Ovary (tissue), 7 donors: ENCODE measurements at regions not wholly inside any gene's neighbourhood (a gene's known extent, or its start where the extent isn't known, plus 50 kb on each side); places are given as distances from the start of the nearest gene placed in this dataset.

Source experiments
- DNase-seq, 5 donors: peaks; one replicate each; pipeline ENCODE4 v3.0.0-alpha.2; 2019 to 2020
- H3K27ac ChIP-seq, 2 donors: fragments of 200-600 bp; one replicate each; pipeline versions ENCODE4 v1.5.1 to v1.8.0; 2019 to 2022
- H3K27me3 ChIP-seq: fragments of 200-600 bp; one replicate; pipeline ENCODE4 v1.8.0; 2022
- H3K36me3 ChIP-seq: fragments of 200-600 bp; sonication (generic); one replicate; pipeline ENCODE4 v1.5.1; 2019
- H3K4me1 ChIP-seq: one replicate; pipeline ENCODE4 v1.8.1; 2013; ENCODE audit warnings: mild to moderate bottlenecking, moderate library complexity; ENCODE audit not compliant: insufficient read depth
- H3K4me3 ChIP-seq: fragments of 200-600 bp; sonication (generic); one replicate; pipeline ENCODE4 v1.5.1; 2017
- H3K9me3 ChIP-seq, 2 donors: fragments of 200-600 bp in 1 of 2; sonication (generic) in 1 of 2; one replicate each; pipeline versions ENCODE4 v1.5.1 to v1.8.1; 2013 to 2019; ENCODE audit warnings: mild to moderate bottlenecking in 1 of 2, moderate library complexity in 1 of 2
- CTCF ChIP-seq, 3 donors: fragments of 450-650 bp in 2 of 3; fragments of 200-600 bp in 1 of 3; IDR thresholded peaks; one replicate each; pipeline versions ENCODE4 v1.5.1 to v1.8.0; 2016 to 2022; ENCODE audit warnings: antibody characterized with exemption in 3 of 3, mild to moderate bottlenecking in 1 of 3
- EP300 ChIP-seq: sonication (generic); formaldehyde crosslinking; IDR thresholded peaks from one replicate; pipeline ENCODE4 v1.6.1; 2017; ENCODE audit warnings: antibody characterized with exemption
- POLR2A ChIP-seq: fragments of 450-650 bp; IDR thresholded peaks from one replicate; pipeline ENCODE4 v1.6.1; 2017; ENCODE audit warnings: antibody characterized with exemption, mild to moderate bottlenecking, moderate library complexity
- WGBS, 3 donors: extraction: QIAGEN DNeasy Blood & Tissue Kit in 1 of 3; methylation state at CpG; one replicate each; pipeline versions ENCODE4 v1.1.5 to v1.1.7; 2013 to 2017; 5-methylcytosine and 5-hydroxymethylcytosine counted together
- intact Hi-C, 4 donors: fragments of 100-400 bp; cut with DNase I; formaldehyde crosslinking; loops; one replicate each; pipeline versions ENCODE4 v1.11.0 to v1.15.1; 2022 to 2023
- donor health status: DM: no; HTN: no; CAD: no; lungs with moderate emphysema.
- donor health status: DM: no; HTN: no; CAD: no.
- donor health status: Bipolar disorder and iron deficiency.
- donor health status: DM: no; HTN: no; CAD: no.
- donor health status: DM: yes; HTN: yes; CAD: no.

- Histone ChIP-seq H3K4me1 (no peaks in the 10 kb centered on the region), H3K27ac (no peak overlapping the region), H3K27me3 (no peaks in the 10 kb centered on the region), H3K4me3 (no peak overlapping the region), H3K36me3 (no peaks in the 10 kb centered on the region), H3K9me3 (no peaks in the 10 kb centered on the region)
- no peak for DNase-seq
- TF ChIP-seq POLR2A (no peak), EP300 (no peak), CTCF (IDR thresholded peaks at IDR 0.05) (no peak)
- 90 to 95% (median 93%) methylated on average over 1 of the region's 1 CpG for WGBS, 3 donors
- intact Hi-C loops: no loop called here
These were observed 417.0 kb upstream of the JAG1 start for GRCh38 chr20:11090751-11091150.

- TF ChIP-seq CTCF (IDR thresholded peaks at IDR 0.05) (no peak), EP300 (no peak), POLR2A (no peak)
- H3K4me1 ChIP-seq: no peaks in the 10 kb centered on the region
- no peak for DNase-seq
- no peak overlapping the region for H3K4me3 ChIP-seq
- 90 to 98% (median 95%) methylated on average over 1 of the region's 1 CpG for WGBS, 3 donors
- H3K27ac ChIP-seq: no peak overlapping the region
- no peaks in the 10 kb centered on the region for H3K36me3 ChIP-seq
- no peaks in the 10 kb centered on the region for H3K27me3 ChIP-seq
- intact Hi-C loops: no loop called here
- no peaks in the 10 kb centered on the region for H3K9me3 ChIP-seq
These were observed 417.7 kb upstream of the JAG1 start for GRCh38 chr20:11091511-11091910.

- DNase-seq: no peak
- Histone ChIP-seq H3K36me3 (no peaks in the 10 kb centered on the region), H3K9me3 (no peaks in the 10 kb centered on the region), H3K4me3 (no peak overlapping the region), H3K4me1 (no peaks in the 10 kb centered on the region), H3K27ac (no peak overlapping the region), H3K27me3 (no peaks in the 10 kb centered on the region)
- intact Hi-C loops: no loop called here
- WGBS, 3 donors: 97 to 100% (median 97%) methylated on average over 1 of the region's 1 CpG
- TF ChIP-seq POLR2A: no peak
- TF ChIP-seq CTCF (IDR thresholded peaks at IDR 0.05): no peak
- no peak for TF ChIP-seq EP300
These were observed 418.4 kb upstream of the JAG1 start for GRCh38 chr20:11092151-11092550.

- Histone ChIP-seq H3K9me3 (no peaks in the 10 kb centered on the region), H3K4me1 (no peaks in the 10 kb centered on the region), H3K27ac (no peak overlapping the region), H3K27me3 (no peaks in the 10 kb centered on the region), H3K4me3 (no peak overlapping the region), H3K36me3 (no peaks in the 10 kb centered on the region)
- WGBS, 3 donors: 97 to 100% (median 99%) methylated on average over 1 of the region's 1 CpG
- no peak for DNase-seq
- TF ChIP-seq CTCF (IDR thresholded peaks at IDR 0.05): no peak
- TF ChIP-seq POLR2A: no peak
- TF ChIP-seq EP300: no peak
- intact Hi-C loops: no loop called here
These were observed 420.4 kb upstream of the JAG1 start for GRCh38 chr20:11094196-11094595.

GRCh38 chr20:11094711-11095110 is 420.9 kb upstream of the JAG1 start:
- no peaks in the 10 kb centered on the region for H3K27me3 ChIP-seq
- intact Hi-C loops: no loop called here
- no peaks in the 10 kb centered on the region for H3K4me1 ChIP-seq
- H3K36me3 ChIP-seq: no peaks in the 10 kb centered on the region
- H3K27ac ChIP-seq: no peak overlapping the region
- H3K9me3 ChIP-seq: no peaks in the 10 kb centered on the region
- no peak for TF ChIP-seq EP300
- no peak for TF ChIP-seq CTCF (IDR thresholded peaks at IDR 0.05)
- no peak for TF ChIP-seq POLR2A
- no peak for DNase-seq
- no peak overlapping the region for H3K4me3 ChIP-seq
- WGBS, 3 donors: 69 to 74% (median 71%) methylated on average over 2 of the region's 2 CpGs
